SKM-1 (cell line): ENCODE measurements at regions not wholly inside any gene's neighbourhood (a gene's known extent, or its start where the extent isn't known, plus 50 kb on each side); places are given as distances from the start of the nearest gene placed in this dataset.

Experiments
- DNase-seq: peaks from one replicate; lab custom pipeline; 2025; ENCODE audit not compliant: unreplicated experiment; lab: John Stamatoyannopoulos, UW

DNA sequence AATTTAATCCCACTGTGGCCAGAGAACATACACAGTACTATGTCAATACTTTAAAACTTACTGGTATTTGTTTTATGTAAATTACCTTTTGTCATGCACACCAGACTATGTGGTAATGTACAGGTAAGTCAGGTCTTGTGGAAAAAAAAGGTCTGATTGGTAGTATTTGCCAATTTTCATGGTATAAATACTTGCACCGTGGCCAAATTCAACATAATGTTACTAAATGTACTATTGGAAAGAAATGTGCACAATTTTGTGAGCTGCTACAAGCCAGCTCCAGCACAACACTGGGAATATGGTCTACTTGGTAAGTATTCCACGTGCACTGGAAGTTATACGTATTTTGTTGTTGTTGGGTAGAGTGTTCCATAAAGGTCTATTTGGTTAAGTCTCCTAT lies 392.5 kb downstream of the RPS24 start:
- DNase-seq, result no peak

DNA sequence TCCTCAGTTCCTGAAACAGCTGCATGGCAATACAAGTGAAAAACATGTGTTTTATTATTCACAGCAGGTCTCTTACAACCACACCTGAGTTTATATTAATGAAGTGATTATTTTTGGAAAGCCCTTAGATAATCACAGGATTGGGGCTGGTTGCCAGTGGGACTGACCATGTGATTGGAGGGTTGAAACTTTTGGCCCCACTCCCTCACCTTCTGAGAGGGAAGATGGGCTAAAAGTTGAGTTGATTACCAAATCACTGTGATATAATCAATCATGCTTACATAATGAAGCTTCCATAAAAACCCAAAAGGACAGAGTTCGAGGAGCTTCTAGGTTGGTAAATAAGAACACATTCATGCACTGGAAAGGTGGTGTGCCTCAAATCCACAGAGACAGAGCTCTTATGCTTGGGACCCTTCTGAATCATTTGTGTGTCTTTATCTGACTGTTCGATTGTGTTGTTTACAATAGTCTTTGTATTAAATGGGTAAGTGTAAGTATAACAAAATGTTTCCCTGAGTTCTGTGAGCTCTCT lies 393.9 kb downstream of the RPS24 start:
- no peak for DNase-seq

DNA sequence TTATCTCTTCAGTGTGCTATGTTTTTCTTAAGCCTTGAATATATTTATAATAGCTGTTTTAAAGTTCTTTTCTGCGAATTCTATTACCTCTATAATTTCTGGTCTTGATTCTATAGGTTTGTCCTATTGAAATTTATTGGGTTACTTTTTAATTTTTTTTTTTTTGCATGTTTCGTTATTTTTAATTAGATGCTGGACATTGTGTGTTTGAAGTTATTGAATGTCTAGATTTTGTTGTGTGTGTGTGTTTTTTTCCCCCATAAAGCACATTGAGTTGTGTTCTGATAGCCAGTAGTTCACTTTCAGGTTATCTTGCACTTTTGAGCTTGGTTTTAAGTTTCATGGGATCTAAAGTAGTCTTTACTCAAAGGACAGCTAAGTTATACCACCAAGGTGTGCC lies 394.9 kb downstream of the RPS24 start:
- DNase-seq, result no peak

- no peak for DNase-seq
Observed at GRCh38 chr10:78429984-78430383, 396.3 kb downstream of the RPS24 start.

- no peak for DNase-seq
Observed at GRCh38 chr10:78432583-78432982, 398.9 kb downstream of the RPS24 start.

DNA sequence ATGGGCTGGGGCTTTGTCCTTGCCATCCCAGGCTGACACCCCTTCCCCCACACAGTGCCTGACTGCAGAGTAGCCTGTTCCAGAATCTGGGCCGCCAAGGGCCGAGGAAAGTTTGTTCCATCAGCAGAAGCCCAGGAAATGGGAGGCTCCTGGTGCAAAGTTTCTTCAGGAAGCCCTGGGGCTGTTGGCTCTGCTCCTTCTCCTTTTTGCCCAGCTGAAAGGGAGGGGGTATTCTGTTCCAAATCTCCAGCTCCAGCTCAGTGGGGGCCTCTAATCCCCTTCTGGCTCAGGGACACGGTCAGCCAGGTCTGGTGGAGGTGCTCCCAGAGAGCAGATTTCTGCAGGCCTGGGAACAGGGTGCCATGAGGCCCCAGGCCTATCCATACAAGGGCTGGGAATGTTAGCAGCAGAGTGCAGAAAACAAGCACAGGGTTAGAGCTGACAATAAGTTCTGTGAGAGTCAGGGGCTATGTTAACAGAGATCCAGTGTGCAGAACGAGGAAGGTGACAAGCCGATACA lies 399.5 kb downstream of the RPS24 start:
- no peak for DNase-seq

GRCh38 chr10:78433766-78434535 lies 400.3 kb downstream of the RPS24 start:
- no peak for DNase-seq

DNA sequence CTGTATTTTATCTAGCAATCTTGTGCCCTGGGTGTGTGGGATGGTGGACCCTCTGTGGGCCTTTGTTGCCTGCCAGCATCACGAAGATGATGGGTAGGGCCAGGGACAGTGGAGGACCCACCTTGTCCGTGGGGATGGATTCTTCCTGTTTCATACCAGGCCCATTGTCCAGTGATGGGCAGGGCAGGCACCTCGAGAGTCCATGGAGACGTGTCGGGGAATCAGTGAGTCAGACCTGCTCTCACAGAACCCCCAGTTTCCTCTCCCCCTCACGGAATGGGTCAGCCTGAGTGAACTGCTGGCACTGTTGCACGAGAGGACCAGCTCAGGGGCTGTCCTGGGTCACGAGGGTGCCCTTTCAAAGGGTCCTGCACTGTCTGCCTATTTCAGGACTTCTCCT lies 401.2 kb downstream of the RPS24 start:
- no peak for DNase-seq

GRCh38 chr10:78435484-78436221 lies 402.0 kb downstream of the RPS24 start:
- no peak for DNase-seq

GRCh38 chr10:78436222-78436573 lies 402.5 kb downstream of the RPS24 start:
- DNase-seq, result no peak

DNA sequence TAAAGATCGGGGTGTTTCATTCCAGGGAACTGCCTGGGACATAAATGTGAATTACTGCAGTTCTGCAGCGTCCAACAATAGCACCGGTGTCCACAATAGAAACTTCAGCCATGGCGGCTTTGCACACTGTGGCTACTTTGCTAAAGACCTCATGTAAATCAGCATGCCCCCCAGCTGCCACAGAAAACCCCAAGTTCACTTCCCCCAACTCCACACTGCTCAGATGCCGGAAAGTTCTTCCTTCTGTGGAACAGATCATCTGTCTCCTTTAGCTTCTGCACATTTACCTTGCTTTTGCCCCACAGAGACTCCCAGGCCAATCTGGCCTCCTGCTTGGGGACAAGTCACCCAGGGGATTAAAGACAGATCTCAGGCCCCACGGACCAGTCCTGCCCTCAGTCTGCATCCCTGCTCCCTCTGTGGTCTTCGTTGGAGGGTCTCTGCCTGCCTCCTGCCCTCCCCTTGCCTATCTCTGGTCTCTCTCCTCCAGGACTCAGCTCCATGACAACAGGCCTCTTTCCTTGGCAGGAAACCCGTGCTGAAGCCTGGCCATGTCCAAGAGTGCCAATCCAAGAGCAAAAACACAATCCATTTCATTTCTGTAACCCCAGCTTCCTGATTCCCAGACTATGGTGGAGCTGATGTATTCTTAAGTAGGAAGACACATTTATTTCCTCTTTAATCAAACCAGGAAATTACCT lies 403.2 kb downstream of the RPS24 start:
- no peak for DNase-seq

GRCh38 chr10:78437407-78437768 lies 403.7 kb downstream of the RPS24 start:
- no peak for DNase-seq

DNA sequence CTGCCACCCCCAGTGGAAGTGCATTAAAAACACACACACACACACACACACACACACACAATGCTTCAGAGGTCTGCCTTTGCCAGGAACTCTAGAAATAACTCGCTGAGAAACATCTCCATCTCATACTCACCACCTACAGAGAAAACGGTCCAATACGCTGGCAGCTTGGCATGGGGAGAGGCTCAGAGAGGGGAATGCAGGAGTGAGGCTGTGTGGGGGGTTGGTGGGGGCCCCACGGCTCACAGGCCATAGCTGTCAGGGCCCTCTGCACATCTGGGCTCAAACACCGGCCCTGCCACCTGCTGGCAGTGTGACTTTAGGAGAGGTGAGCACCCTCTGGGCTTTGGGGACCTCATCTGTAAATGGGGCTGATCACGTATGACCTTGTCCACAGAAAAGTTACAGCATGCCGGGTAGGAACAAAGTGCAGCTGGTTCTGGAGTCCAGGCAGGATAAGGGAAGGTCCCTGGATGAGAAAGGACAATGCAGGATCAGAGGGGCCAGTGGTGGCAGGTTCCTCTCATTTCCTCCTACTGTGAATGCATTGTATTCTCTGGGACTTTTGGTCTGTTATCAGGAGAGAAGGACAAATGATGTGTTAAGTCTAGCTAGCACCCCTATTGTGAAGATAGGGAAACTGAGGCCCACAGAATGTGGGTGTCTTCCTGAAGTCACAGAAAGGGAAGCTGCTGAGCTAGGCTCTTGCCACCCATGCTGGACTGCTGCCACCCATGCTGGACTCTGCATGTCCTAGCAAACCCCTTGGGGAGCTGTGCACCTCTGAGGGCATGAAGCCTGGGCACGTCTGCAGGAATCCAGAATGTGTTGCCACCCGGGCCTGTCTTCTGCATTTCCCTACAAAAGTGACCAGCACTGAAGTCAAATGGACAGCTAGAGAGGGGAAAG lies 404.6 kb downstream of the RPS24 start:
- no peak for DNase-seq

- no peak for DNase-seq
Observed at GRCh38 chr10:78438907-78439809, 405.5 kb downstream of the RPS24 start.

- DNase-seq, result no peak
Observed at GRCh38 chr10:78441010-78441409, 407.3 kb downstream of the RPS24 start.

- no peak for DNase-seq
Observed at GRCh38 chr10:78441694-78442093, 408.0 kb downstream of the RPS24 start.

GRCh38 chr10:78442836-78443550 lies 409.3 kb downstream of the RPS24 start:
- no peak for DNase-seq

DNA sequence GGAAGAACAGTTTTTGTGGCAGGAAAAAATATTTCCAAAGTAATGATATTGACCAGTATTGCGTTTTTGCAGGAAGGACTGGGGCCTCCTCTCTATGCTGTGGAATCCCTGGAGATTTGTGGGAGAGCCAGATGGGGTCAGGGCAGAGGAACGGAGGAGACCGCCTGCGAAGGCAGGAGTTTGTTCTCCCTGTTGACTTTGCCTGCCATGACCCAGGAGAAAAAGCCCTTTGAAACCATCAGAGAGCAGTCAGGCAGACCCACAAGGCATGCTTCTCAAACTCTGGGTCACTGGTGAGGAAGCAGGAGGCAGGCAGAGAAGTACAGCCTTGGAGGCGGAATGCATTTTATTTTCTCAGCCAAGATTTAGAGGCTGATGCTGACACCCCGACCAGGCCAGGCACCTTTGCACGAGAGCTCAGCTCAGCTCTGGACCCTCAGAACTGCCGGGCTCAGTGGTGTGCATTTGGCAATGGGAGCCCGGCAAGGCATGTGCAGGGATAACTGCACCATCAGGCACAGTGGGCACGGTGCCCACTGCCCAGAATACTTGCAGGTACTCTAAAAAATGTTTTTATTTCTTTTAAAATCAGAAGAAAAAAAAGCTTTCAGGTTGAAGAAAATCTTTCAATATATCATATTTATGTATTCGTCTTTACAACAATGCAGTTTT lies 410.4 kb downstream of the RPS24 start:
- no peak for DNase-seq
